ENCODE measurements at regions not wholly inside any gene's neighbourhood (a gene's known extent, or its start where the extent isn't known, plus 50 kb on each side); places are given as distances from the start of the nearest gene placed in this dataset.

GRCh38 chr16:54412037-54412436 lies 125.5 kb upstream of the IRX3 start:
- Histone ChIP-seq H3K4me3 (no peak overlapping the region), H3K36me3 (no peaks in the 10 kb centered on the region), H3K27me3 (peaks cover 0 to 6% of the 10 kb centered on the region in 2 donors), H3K4me1 (peaks cover 0 to 3% (median 0%) of the 10 kb centered on the region in 4 donors), H3K9me3 (peaks cover 0 to 2% (median 0%) of the 10 kb centered on the region in 4 donors), H3K27ac (no peak overlapping the region)
- TF ChIP-seq EP300 (IDR thresholded peaks at IDR 0.05): no peak
- TF ChIP-seq, protein P1, sequence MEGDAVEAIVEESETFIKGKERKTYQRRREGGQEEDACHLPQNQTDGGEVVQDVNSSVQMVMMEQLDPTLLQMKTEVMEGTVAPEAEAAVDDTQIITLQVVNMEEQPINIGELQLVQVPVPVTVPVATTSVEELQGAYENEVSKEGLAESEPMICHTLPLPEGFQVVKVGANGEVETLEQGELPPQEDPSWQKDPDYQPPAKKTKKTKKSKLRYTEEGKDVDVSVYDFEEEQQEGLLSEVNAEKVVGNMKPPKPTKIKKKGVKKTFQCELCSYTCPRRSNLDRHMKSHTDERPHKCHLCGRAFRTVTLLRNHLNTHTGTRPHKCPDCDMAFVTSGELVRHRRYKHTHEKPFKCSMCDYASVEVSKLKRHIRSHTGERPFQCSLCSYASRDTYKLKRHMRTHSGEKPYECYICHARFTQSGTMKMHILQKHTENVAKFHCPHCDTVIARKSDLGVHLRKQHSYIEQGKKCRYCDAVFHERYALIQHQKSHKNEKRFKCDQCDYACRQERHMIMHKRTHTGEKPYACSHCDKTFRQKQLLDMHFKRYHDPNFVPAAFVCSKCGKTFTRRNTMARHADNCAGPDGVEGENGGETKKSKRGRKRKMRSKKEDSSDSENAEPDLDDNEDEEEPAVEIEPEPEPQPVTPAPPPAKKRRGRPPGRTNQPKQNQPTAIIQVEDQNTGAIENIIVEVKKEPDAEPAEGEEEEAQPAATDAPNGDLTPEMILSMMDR (IDR thresholded peaks at IDR 0.05): no peak
- no peak for TF ChIP-seq POLR2A (IDR thresholded peaks at IDR 0.05)
- WGBS, 2 donors: 40% methylated on average over 11 of the region's 11 CpGs
- no peak for DNase-seq (ENCODE audit: low spot score in 2 of 2)

DNA sequence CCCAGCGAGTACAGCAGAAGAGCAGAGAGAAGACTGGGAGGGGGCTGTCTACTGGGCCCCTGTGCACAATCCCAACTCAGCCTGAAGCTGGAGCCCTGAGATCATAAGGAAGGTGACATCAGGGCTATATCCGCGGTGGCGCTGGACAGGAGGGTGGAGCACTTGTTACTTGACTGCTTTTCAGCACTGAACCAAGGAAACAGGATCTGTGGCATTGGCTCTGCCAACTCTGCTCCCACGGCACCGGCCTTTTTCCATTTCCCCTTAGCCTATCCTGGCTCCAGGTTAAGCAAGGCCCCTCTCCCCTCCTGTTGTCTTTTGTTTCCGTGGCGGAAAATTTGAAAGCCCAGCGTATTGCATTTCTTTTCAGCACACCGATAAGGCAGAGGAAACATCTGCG lies 125.0 kb upstream of the IRX3 start:
- Histone ChIP-seq H3K9me3 (peaks cover 0 to 2% (median 0%) of the 10 kb centered on the region in 4 donors), H3K4me3 (no peak overlapping the region), H3K27ac (no peak overlapping the region), H3K36me3 (no peaks in the 10 kb centered on the region), H3K27me3 (peaks cover 0 to 6% of the 10 kb centered on the region in 2 donors), H3K4me1 (peaks cover 0 to 3% (median 0%) of the 10 kb centered on the region in 4 donors)
- TF ChIP-seq EP300 (IDR thresholded peaks at IDR 0.05) (no peak), POLR2A (IDR thresholded peaks at IDR 0.05) (no peak)
- TF ChIP-seq, protein P1 (IDR thresholded peaks at IDR 0.05): no peak
- 23 to 42% methylated on average over 11 of the region's 11 CpGs for WGBS, 2 donors
- DNase-seq (ENCODE audit: low spot score in 2 of 2): no peak

DNA sequence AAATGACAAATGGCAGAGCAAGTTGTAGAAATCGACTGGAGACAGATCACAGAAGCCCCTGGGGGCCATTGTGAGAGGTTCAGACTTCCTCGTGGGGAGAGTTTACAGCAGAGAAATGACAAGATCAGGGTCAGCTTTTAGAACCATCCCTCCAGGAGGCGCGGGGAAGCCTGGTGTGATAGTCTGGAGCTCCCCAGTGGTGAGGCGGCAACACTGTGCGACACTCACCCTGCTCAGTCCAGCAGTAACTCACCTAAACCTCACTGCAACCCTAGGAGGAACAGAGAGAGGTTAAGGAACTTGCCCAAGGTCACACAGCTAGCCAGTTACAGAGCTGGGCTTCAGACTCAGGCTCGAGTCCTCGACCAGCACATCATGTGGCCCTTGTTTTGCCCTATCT lies 123.4 kb upstream of the IRX3 start:
- 66 to 74% methylated on average over 8 of the region's 8 CpGs for WGBS, 2 donors

GRCh38 chr16:54407596-54407995 lies 121.0 kb upstream of the IRX3 start:
- TF ChIP-seq EP300 (IDR thresholded peaks at IDR 0.05) (no peak), POLR2A (IDR thresholded peaks at IDR 0.05) (no peak)
- TF ChIP-seq, protein P1 (IDR thresholded peaks at IDR 0.05): no peak
- H3K4me1 ChIP-seq: peaks cover 0 to 3% (median 0%) of the 10 kb centered on the region in 4 donors
- peaks cover 0 to 6% of the 10 kb centered on the region in 2 donors for H3K27me3 ChIP-seq
- no peaks in the 10 kb centered on the region for H3K9me3 ChIP-seq
- no peak overlapping the region for H3K27ac ChIP-seq
- H3K36me3 ChIP-seq: no peaks in the 10 kb centered on the region
- 83 to 86% methylated on average over 3 of the region's 3 CpGs for WGBS, 2 donors
- H3K4me3 ChIP-seq: no peak overlapping the region
- DNase-seq (ENCODE audit: low spot score in 2 of 2): no peak

More for the DNA sequence above, 123.4 kb upstream of the IRX3 start:
- Histone ChIP-seq H3K36me3 (no peaks in the 10 kb centered on the region), H3K27me3 (peaks cover 0 to 6% of the 10 kb centered on the region in 2 donors), H3K9me3 (no peaks in the 10 kb centered on the region), H3K4me3 (no peak overlapping the region), H3K4me1 (peaks cover 0 to 3% (median 0%) of the 10 kb centered on the region in 4 donors), H3K27ac (no peak overlapping the region)
- no peak for TF ChIP-seq POLR2A (IDR thresholded peaks at IDR 0.05)
- TF ChIP-seq EP300 (IDR thresholded peaks at IDR 0.05): no peak
- TF ChIP-seq, protein P1 (IDR thresholded peaks at IDR 0.05): no peak
- DNase-seq (ENCODE audit: low spot score in 2 of 2): no peak

GRCh38 chr16:54405478-54405877 lies 118.9 kb upstream of the IRX3 start:
- Histone ChIP-seq H3K4me3 (no peak overlapping the region), H3K27me3 (no peaks in the 10 kb centered on the region), H3K4me1 (no peaks in the 10 kb centered on the region), H3K27ac (no peak overlapping the region), H3K9me3 (no peaks in the 10 kb centered on the region), H3K36me3 (no peaks in the 10 kb centered on the region)
- TF ChIP-seq POLR2A (IDR thresholded peaks at IDR 0.05) (no peak), EP300 (IDR thresholded peaks at IDR 0.05) (no peak)
- TF ChIP-seq, protein P1 (IDR thresholded peaks at IDR 0.05): no peak
- no peak for DNase-seq (ENCODE audit: low spot score in 2 of 2)
- 94 to 96% methylated on average over 4 to 5 of the region's 5 CpGs for WGBS, 2 donors
